Ascending aorta (tissue), 2 donors: ENCODE measurements at regions not wholly inside any gene's neighbourhood (a gene's known extent, or its start where the extent isn't known, plus 50 kb on each side); places are given as distances from the start of the nearest gene placed in this dataset.

Experiments
- DNase-seq, 2 donors: peaks; one replicate each; pipeline ENCODE4 v3.0.0-alpha.2; 2019; ENCODE audit warnings: low spot score in 2 of 2
- H3K27ac ChIP-seq, 2 donors: fragments of 200-600 bp; sonication (generic); one replicate each; pipeline ENCODE4 v1.5.1; 2016 to 2017; ENCODE audit warnings: mild to moderate bottlenecking in 1 of 2
- H3K27me3 ChIP-seq: fragments of 200-600 bp; sonication (generic); one replicate; pipeline ENCODE4 v1.5.1; 2017
- H3K36me3 ChIP-seq, 2 donors: fragments of 200-600 bp; sonication (generic); one replicate each; pipeline ENCODE4 v1.5.1; 2016
- H3K4me1 ChIP-seq, 2 donors: fragments of 200-600 bp; sonication (generic); one replicate each; pipeline ENCODE4 v1.5.1; 2016 to 2017; ENCODE audit warnings: mild to moderate bottlenecking in 1 of 2
- H3K4me3 ChIP-seq, 2 donors: fragments of 200-600 bp; sonication (generic); one replicate each; pipeline ENCODE4 v1.5.1; 2016 to 2017; ENCODE audit warnings: mild to moderate bottlenecking in 1 of 2
- H3K9me3 ChIP-seq, 2 donors: fragments of 200-600 bp; sonication (generic); one replicate each; pipeline ENCODE4 v1.5.1; 2016
- CTCF ChIP-seq, 3 experiments: fragments of 200-600 bp in 2 of 3; fragments of 450-650 bp in 1 of 3; sonication (generic) in 2 of 3; IDR thresholded peaks; one replicate each; pipeline ENCODE4 v1.5.1; 2016 to 2019; ENCODE audit warnings: antibody characterized with exemption in 3 of 3, mild to moderate bottlenecking in 1 of 3, moderate library complexity in 1 of 3
- intact Hi-C: fragments of 100-400 bp; cut with DNase I; formaldehyde crosslinking; loops from one replicate; pipeline ENCODE4 v1.15.1; 2023

GRCh38 chr1:177780096-177780700 lies 189.7 kb downstream of the SEC16B start:
- TF ChIP-seq CTCF (IDR thresholded peaks at IDR 0.05) = peak in 1 of 3 experiments; percentile 27
- H3K27ac ChIP-seq = no peak overlapping the region
- no peaks in the 10 kb centered on the region for H3K27me3 ChIP-seq
- no peak overlapping the region for H3K4me3 ChIP-seq
- H3K4me1 ChIP-seq = no peaks in the 10 kb centered on the region
- no peak for DNase-seq
- no peaks in the 10 kb centered on the region for H3K36me3 ChIP-seq
- intact Hi-C loops = loop anchor here (5.0 kb wide), 1 partner anchor 883 kb away; no protein-coding TSS in a partner anchor
- H3K9me3 ChIP-seq = no peaks in the 10 kb centered on the region

- no peak overlapping the region for H3K27ac ChIP-seq
- intact Hi-C loops = no loop called here
- no peak for TF ChIP-seq CTCF (IDR thresholded peaks at IDR 0.05)
Measured at GRCh38 chr1:177779166-177779965, 190.5 kb downstream of the SEC16B start.

GRCh38 chr1:177775924-177776323 lies 193.9 kb downstream of the SEC16B start:
- Histone ChIP-seq H3K27me3 (no peaks in the 10 kb centered on the region), H3K9me3 (peaks cover 4 to 11% of the 10 kb centered on the region in 2 donors), H3K4me3 (no peak overlapping the region), H3K27ac (no peak overlapping the region), H3K4me1 (no peaks in the 10 kb centered on the region), H3K36me3 (no peaks in the 10 kb centered on the region)
- intact Hi-C loops = no loop called here
- no peak for TF ChIP-seq CTCF (IDR thresholded peaks at IDR 0.05)
- DNase-seq = no peak

More at GRCh38 chr1:177779166-177779965, 190.5 kb downstream of the SEC16B start:
- Histone ChIP-seq H3K4me3 (no peak overlapping the region), H3K9me3 (peaks cover under 1 to 3% of the 10 kb centered on the region in 2 donors), H3K27me3 (no peaks in the 10 kb centered on the region), H3K36me3 (no peaks in the 10 kb centered on the region), H3K4me1 (no peaks in the 10 kb centered on the region)
- DNase-seq = no peak

- peaks cover 4 to 11% of the 10 kb centered on the region in 2 donors for H3K9me3 ChIP-seq
- no peaks in the 10 kb centered on the region for H3K4me1 ChIP-seq
- intact Hi-C loops = no loop called here
- H3K36me3 ChIP-seq = no peaks in the 10 kb centered on the region
- no peak overlapping the region for H3K27ac ChIP-seq
- no peaks in the 10 kb centered on the region for H3K27me3 ChIP-seq
- H3K4me3 ChIP-seq = no peak overlapping the region
- DNase-seq = no peak
- no peak for TF ChIP-seq CTCF (IDR thresholded peaks at IDR 0.05)
Measured at GRCh38 chr1:177772386-177772960, 197.4 kb downstream of the SEC16B start.

- H3K36me3 ChIP-seq = no peaks in the 10 kb centered on the region
- TF ChIP-seq CTCF (IDR thresholded peaks at IDR 0.05) = no peak
- intact Hi-C loops = no loop called here
- no peak overlapping the region for H3K4me3 ChIP-seq
- H3K9me3 ChIP-seq = peaks cover 4 to 11% of the 10 kb centered on the region in 2 donors
- no peak for DNase-seq
- H3K4me1 ChIP-seq = no peaks in the 10 kb centered on the region
- no peaks in the 10 kb centered on the region for H3K27me3 ChIP-seq
- H3K27ac ChIP-seq = no peak overlapping the region
Measured at GRCh38 chr1:177771688-177772087, 198.2 kb downstream of the SEC16B start.
